ENCODE measurements at regions not wholly inside any gene's neighbourhood (a gene's known extent, or its start where the extent isn't known, plus 50 kb on each side); places are given as distances from the start of the nearest gene placed in this dataset.

DNA sequence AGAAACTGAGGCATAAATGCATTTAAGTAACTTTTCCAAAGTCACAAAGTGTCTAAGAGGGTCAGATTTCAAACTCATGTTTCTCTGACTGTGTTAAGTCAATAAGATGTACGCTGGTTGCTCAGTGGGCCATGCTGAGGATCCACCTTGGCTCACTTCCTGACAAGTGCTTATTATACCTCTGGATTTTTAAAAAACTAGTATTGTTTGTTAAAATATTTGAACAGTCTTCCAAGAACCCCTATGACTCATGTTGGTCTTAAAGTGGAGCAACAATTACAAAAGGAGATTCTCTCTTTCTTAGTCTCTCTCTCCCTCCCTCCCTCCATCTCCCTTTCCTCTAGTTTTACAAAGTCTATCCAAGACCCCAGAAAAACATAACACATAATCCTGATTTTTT is 1050.2 kb downstream of the AGBL1 start:
- TF ChIP-seq, protein P1, sequence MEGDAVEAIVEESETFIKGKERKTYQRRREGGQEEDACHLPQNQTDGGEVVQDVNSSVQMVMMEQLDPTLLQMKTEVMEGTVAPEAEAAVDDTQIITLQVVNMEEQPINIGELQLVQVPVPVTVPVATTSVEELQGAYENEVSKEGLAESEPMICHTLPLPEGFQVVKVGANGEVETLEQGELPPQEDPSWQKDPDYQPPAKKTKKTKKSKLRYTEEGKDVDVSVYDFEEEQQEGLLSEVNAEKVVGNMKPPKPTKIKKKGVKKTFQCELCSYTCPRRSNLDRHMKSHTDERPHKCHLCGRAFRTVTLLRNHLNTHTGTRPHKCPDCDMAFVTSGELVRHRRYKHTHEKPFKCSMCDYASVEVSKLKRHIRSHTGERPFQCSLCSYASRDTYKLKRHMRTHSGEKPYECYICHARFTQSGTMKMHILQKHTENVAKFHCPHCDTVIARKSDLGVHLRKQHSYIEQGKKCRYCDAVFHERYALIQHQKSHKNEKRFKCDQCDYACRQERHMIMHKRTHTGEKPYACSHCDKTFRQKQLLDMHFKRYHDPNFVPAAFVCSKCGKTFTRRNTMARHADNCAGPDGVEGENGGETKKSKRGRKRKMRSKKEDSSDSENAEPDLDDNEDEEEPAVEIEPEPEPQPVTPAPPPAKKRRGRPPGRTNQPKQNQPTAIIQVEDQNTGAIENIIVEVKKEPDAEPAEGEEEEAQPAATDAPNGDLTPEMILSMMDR (IDR thresholded peaks at IDR 0.05 in 4 of 5, conservative IDR thresholded peaks at IDR 0.05 in 1 of 5): no peak
- TF ChIP-seq POLR2A (IDR thresholded peaks at IDR 0.05): no peak
